ENCODE measurements at regions not wholly inside any gene's neighbourhood (a gene's known extent, or its start where the extent isn't known, plus 50 kb on each side); places are given as distances from the start of the nearest gene placed in this dataset.

DNA sequence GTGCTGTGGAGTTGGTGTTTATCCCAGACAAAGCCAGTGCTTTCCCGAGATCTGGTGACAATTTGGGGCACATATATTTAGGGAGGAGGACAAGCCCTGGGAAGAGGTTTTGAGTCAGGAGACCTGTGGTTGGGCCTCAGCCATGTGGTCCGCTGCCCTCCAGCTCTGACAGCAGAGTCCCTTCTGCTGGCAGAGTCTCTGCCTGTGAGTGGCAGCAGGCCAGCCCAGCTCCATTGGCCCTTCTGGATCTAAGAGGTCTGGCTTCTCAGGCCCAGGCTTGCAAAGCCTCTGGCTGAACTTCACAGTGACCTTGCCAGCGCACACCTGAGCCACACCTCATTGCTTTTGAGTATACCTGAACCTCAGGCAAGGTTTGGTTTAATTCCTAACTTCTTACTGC, 115.3 kb downstream of the BCL2L11 start:
- Histone ChIP-seq H4K5ac (ENCODE audit: low read length) (no peak overlapping the region), H3K56ac (ENCODE audit: low read length) (no peak overlapping the region), H3K4ac (ENCODE audit: low read depth, low read length) (no peak overlapping the region), H3K18ac (ENCODE audit: low read length) (no peak overlapping the region), H3K79me1 (ENCODE audit: low read length) (no peaks in the 10 kb centered on the region), H2BK120ac (ENCODE audit: low read depth, low read length) (no peak overlapping the region), H3K4me2 (ENCODE audit: low read length) (no peak overlapping the region), H3K36me3 (ENCODE audit: control insufficient read depth, insufficient read depth, low read length) (no peaks in the 10 kb centered on the region), H3K79me2 (ENCODE audit: control insufficient read depth, insufficient read depth, low read length) (no peaks in the 10 kb centered on the region), H2AK5ac (ENCODE audit: low read length) (no peak overlapping the region), H2BK5ac (ENCODE audit: low read length) (no peak overlapping the region), H3K9ac (ENCODE audit: low read length) (no peak overlapping the region), H3K27ac (ENCODE audit: low read depth, low read length) (no peak overlapping the region), H3K4me1 (ENCODE audit: control insufficient read depth, low read depth, low read length) (no peaks in the 10 kb centered on the region), H3K27me3 (ENCODE audit: insufficient read depth, low read length, poor library complexity) (no peaks in the 10 kb centered on the region), H3K23ac (ENCODE audit: low read length) (no peak overlapping the region), H4K8ac (ENCODE audit: low read depth, low read length) (no peak overlapping the region), H2BK15ac (replicated peaks; ENCODE audit: low read depth) (no peak overlapping the region), H3K4me3 (ENCODE audit: low read length) (no peak overlapping the region)
- DNase-seq, result no peak
- WGBS (ENCODE audit: extremely low coverage, insufficient coverage, low lambda C conversion rate), result no CpG with 5 or more reads among the region's 3 CpGs

DNA sequence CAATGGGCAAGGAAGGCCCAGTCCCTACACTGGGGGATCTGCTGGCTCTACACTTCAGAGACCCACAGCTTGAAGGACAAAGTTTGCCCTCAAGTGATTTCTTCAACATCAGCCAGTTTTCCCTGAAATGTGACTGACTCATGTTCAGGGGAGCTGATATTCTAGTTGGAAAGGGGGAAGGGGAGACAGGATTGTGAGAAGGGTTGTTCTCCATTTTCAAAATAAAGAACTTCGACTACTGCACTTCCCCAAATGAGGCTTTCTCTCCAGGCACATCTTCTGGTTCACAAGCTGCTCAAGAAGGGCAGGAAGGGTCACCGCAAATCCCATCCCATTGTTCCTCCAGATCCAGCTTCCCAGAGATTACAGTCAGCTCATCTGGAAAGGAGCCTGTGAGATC, 117.6 kb downstream of the BCL2L11 start:
- H3K4me3 ChIP-seq (ENCODE audit: low read length), result no peak overlapping the region
- H3K27ac ChIP-seq (ENCODE audit: low read depth, low read length), result no peak overlapping the region
- H3K56ac ChIP-seq (ENCODE audit: low read length), result no peak overlapping the region
- no peak overlapping the region for H2BK120ac ChIP-seq (ENCODE audit: low read depth, low read length)
- no peak overlapping the region for H3K4me2 ChIP-seq (ENCODE audit: low read length)
- H4K5ac ChIP-seq (ENCODE audit: low read length), result no peak overlapping the region
- no peak overlapping the region for H3K4ac ChIP-seq (ENCODE audit: low read depth, low read length)
- H3K36me3 ChIP-seq (ENCODE audit: control insufficient read depth, insufficient read depth, low read length), result no peaks in the 10 kb centered on the region
- no CpG with 5 or more reads among the region's 2 CpGs for WGBS (ENCODE audit: extremely low coverage, insufficient coverage, low lambda C conversion rate)
- no peak for DNase-seq
- H4K8ac ChIP-seq (ENCODE audit: low read depth, low read length), result no peak overlapping the region
- H3K23ac ChIP-seq (ENCODE audit: low read length), result no peak overlapping the region
- H3K79me2 ChIP-seq (ENCODE audit: control insufficient read depth, insufficient read depth, low read length), result no peaks in the 10 kb centered on the region
- H2BK15ac ChIP-seq (replicated peaks; ENCODE audit: low read depth), result no peak overlapping the region
- H3K27me3 ChIP-seq (ENCODE audit: insufficient read depth, low read length, poor library complexity), result no peaks in the 10 kb centered on the region
- no peaks in the 10 kb centered on the region for H3K4me1 ChIP-seq (ENCODE audit: control insufficient read depth, low read depth, low read length)
- H3K79me1 ChIP-seq (ENCODE audit: low read length), result no peaks in the 10 kb centered on the region
- H3K18ac ChIP-seq (ENCODE audit: low read length), result no peak overlapping the region
- no peak overlapping the region for H2AK5ac ChIP-seq (ENCODE audit: low read length)
- no peak overlapping the region for H2BK5ac ChIP-seq (ENCODE audit: low read length)
- no peak overlapping the region for H3K9ac ChIP-seq (ENCODE audit: low read length)

DNA sequence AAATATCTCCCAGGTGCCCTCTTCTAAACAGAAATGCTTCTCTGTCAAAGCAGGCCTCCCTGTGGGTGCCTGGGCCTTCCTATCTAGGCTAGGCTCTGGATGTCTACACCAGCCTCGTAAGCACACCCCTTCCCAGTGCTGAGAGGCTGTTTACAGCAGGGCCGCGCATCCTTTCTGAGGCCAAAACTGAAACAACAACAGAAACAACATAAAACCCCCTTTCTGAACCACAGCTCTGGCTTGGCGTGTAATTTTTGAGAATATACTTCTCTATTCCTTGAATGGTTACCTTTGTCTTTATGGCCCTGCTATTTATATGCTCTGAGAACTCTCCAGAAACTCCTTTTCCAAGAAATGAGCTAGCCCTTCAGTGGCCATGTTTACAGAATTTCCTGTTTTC, 118.4 kb downstream of the BCL2L11 start:
- DNase-seq, result no peak
- Histone ChIP-seq H3K79me2 (ENCODE audit: control insufficient read depth, insufficient read depth, low read length) (no peaks in the 10 kb centered on the region), H2BK120ac (ENCODE audit: low read depth, low read length) (no peak overlapping the region), H4K8ac (ENCODE audit: low read depth, low read length) (no peak overlapping the region), H3K4me2 (ENCODE audit: low read length) (no peak overlapping the region), H3K4me1 (ENCODE audit: control insufficient read depth, low read depth, low read length) (no peaks in the 10 kb centered on the region), H3K9ac (ENCODE audit: low read length) (no peak overlapping the region), H2AK5ac (ENCODE audit: low read length) (no peak overlapping the region), H4K5ac (ENCODE audit: low read length) (no peak overlapping the region), H3K18ac (ENCODE audit: low read length) (no peak overlapping the region), H2BK15ac (replicated peaks; ENCODE audit: low read depth) (no peak overlapping the region), H3K27me3 (ENCODE audit: insufficient read depth, low read length, poor library complexity) (no peaks in the 10 kb centered on the region), H2BK5ac (ENCODE audit: low read length) (no peak overlapping the region), H3K27ac (ENCODE audit: low read depth, low read length) (no peak overlapping the region), H3K79me1 (ENCODE audit: low read length) (no peaks in the 10 kb centered on the region), H3K4me3 (ENCODE audit: low read length) (no peak overlapping the region), H3K56ac (ENCODE audit: low read length) (no peak overlapping the region), H3K23ac (ENCODE audit: low read length) (no peak overlapping the region), H3K36me3 (ENCODE audit: control insufficient read depth, insufficient read depth, low read length) (no peaks in the 10 kb centered on the region), H3K4ac (ENCODE audit: low read depth, low read length) (no peak overlapping the region)
- no CpG with 5 or more reads among the region's 4 CpGs for WGBS (ENCODE audit: extremely low coverage, insufficient coverage, low lambda C conversion rate)

DNA sequence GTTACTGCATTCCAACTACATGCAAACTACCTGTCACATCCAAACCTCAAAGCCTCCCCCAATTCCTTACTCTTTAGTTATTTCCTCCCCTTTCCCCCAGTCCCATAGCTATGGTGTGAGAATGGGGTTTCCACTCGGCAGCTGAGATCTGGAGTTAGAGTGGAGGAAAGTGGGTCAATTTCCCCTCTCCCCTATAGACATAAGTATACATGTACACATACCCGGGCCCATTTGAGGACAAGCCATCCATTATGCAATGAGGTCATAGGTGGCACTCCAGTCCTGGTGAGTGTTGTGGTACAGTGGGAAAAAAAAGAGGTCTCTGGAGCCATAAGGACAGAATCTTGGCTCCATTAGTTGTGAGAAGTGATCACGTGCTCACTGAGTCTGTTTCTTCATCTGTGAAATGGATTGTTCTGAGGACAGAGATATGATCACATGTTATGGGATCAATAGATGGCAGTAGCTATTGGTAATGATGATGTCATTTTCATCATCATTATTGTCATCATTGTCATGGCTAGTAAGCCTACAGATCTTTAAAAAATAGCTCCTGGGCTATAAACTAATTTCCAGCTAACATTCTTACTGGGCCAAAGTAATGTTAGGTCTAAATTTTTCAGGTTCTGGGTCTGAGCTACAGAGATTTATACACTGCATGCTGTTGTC, 119.0 kb downstream of the BCL2L11 start:
- H2AK5ac ChIP-seq (ENCODE audit: low read length), result no peak overlapping the region
- H2BK5ac ChIP-seq (ENCODE audit: low read length), result no peak overlapping the region
- no peak overlapping the region for H4K5ac ChIP-seq (ENCODE audit: low read length)
- H3K36me3 ChIP-seq (ENCODE audit: control insufficient read depth, insufficient read depth, low read length), result no peaks in the 10 kb centered on the region
- no peak for DNase-seq
- H3K4ac ChIP-seq (ENCODE audit: low read depth, low read length), result no peak overlapping the region
- H2BK15ac ChIP-seq (replicated peaks; ENCODE audit: low read depth), result no peak overlapping the region
- H3K56ac ChIP-seq (ENCODE audit: low read length), result no peak overlapping the region
- no peaks in the 10 kb centered on the region for H3K79me2 ChIP-seq (ENCODE audit: control insufficient read depth, insufficient read depth, low read length)
- H3K4me3 ChIP-seq (ENCODE audit: low read length), result no peak overlapping the region
- H3K27ac ChIP-seq (ENCODE audit: low read depth, low read length), result no peak overlapping the region
- no peak overlapping the region for H4K8ac ChIP-seq (ENCODE audit: low read depth, low read length)
- H3K18ac ChIP-seq (ENCODE audit: low read length), result no peak overlapping the region
- no CpG with 5 or more reads among the region's 3 CpGs for WGBS (ENCODE audit: extremely low coverage, insufficient coverage, low lambda C conversion rate)
- no peaks in the 10 kb centered on the region for H3K79me1 ChIP-seq (ENCODE audit: low read length)
- H3K9ac ChIP-seq (ENCODE audit: low read length), result no peak overlapping the region
- H3K4me2 ChIP-seq (ENCODE audit: low read length), result no peak overlapping the region
- H3K4me1 ChIP-seq (ENCODE audit: control insufficient read depth, low read depth, low read length), result no peaks in the 10 kb centered on the region
- no peaks in the 10 kb centered on the region for H3K27me3 ChIP-seq (ENCODE audit: insufficient read depth, low read length, poor library complexity)
- H3K23ac ChIP-seq (ENCODE audit: low read length), result no peak overlapping the region
- H2BK120ac ChIP-seq (ENCODE audit: low read depth, low read length), result no peak overlapping the region

DNA sequence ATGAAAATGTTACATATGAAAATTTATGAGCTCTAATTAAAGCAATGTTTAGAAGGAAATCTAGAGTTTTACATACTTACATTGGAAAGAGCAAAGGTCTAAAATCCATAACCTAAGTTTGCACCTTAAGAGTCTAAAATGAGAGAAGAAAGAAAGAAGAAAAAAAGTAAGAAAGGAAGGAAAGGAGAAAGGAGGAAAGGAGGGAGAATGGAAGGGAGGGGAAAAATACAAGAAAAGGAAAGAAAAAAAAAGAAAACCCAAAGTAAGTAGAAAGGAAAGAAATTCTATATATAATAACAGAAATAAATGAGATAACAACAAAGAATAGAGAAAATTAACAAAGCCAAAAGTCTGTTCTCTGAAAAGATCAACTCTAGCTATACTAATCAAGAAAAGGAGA, 122.6 kb downstream of the BCL2L11 start:
- no peak overlapping the region for H3K4ac ChIP-seq (ENCODE audit: low read depth, low read length)
- no peak overlapping the region for H3K27ac ChIP-seq (ENCODE audit: low read depth, low read length)
- no peaks in the 10 kb centered on the region for H3K4me1 ChIP-seq (ENCODE audit: control insufficient read depth, low read depth, low read length)
- no peak for DNase-seq
- H3K27me3 ChIP-seq (ENCODE audit: insufficient read depth, low read length, poor library complexity), result no peaks in the 10 kb centered on the region
- no peak overlapping the region for H3K9ac ChIP-seq (ENCODE audit: low read length)
- H2BK5ac ChIP-seq (ENCODE audit: low read length), result no peak overlapping the region
- H2BK120ac ChIP-seq (ENCODE audit: low read depth, low read length), result no peak overlapping the region
- H3K56ac ChIP-seq (ENCODE audit: low read length), result no peak overlapping the region
- no peak overlapping the region for H3K4me2 ChIP-seq (ENCODE audit: low read length)
- H3K18ac ChIP-seq (ENCODE audit: low read length), result no peak overlapping the region
- H3K36me3 ChIP-seq (ENCODE audit: control insufficient read depth, insufficient read depth, low read length), result no peaks in the 10 kb centered on the region
- no peaks in the 10 kb centered on the region for H3K79me1 ChIP-seq (ENCODE audit: low read length)
- H4K5ac ChIP-seq (ENCODE audit: low read length), result no peak overlapping the region
- no peaks in the 10 kb centered on the region for H3K79me2 ChIP-seq (ENCODE audit: control insufficient read depth, insufficient read depth, low read length)
- H2AK5ac ChIP-seq (ENCODE audit: low read length), result no peak overlapping the region
- no peak overlapping the region for H2BK15ac ChIP-seq (replicated peaks; ENCODE audit: low read depth)
- no peak overlapping the region for H3K23ac ChIP-seq (ENCODE audit: low read length)
- no peak overlapping the region for H3K4me3 ChIP-seq (ENCODE audit: low read length)
- no peak overlapping the region for H4K8ac ChIP-seq (ENCODE audit: low read depth, low read length)

DNA sequence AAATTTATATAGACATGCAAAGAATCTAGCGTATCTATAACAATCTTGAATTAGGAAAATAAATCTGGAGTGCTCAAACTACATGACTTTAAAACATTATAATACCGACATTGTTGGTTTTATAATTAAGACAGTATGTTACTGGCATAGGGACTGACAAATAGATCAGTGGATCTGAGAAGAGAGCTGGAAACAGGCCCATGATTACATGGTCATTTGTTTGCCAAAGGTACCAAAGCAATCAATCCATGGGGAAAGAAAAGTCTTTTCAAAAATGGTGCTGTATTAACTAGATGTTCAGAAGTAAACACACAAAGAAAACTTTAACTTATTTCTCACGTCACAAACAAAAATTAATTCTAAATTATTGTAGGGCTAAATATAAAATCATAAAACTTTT, 124.2 kb downstream of the BCL2L11 start:
- H4K5ac ChIP-seq (ENCODE audit: low read length), result no peak overlapping the region
- H3K9ac ChIP-seq (ENCODE audit: low read length), result no peak overlapping the region
- H2BK120ac ChIP-seq (ENCODE audit: low read depth, low read length), result no peak overlapping the region
- no CpG with 5 or more reads among the region's 3 CpGs for WGBS (ENCODE audit: extremely low coverage, insufficient coverage, low lambda C conversion rate)
- H3K79me2 ChIP-seq (ENCODE audit: control insufficient read depth, insufficient read depth, low read length), result no peaks in the 10 kb centered on the region
- no peak overlapping the region for H3K56ac ChIP-seq (ENCODE audit: low read length)
- H2BK5ac ChIP-seq (ENCODE audit: low read length), result no peak overlapping the region
- DNase-seq, result no peak
- H3K36me3 ChIP-seq (ENCODE audit: control insufficient read depth, insufficient read depth, low read length), result no peaks in the 10 kb centered on the region
- no peak overlapping the region for H3K23ac ChIP-seq (ENCODE audit: low read length)
- H3K27ac ChIP-seq (ENCODE audit: low read depth, low read length), result no peak overlapping the region
- H3K79me1 ChIP-seq (ENCODE audit: low read length), result no peaks in the 10 kb centered on the region
- H3K4me3 ChIP-seq (ENCODE audit: low read length), result no peak overlapping the region
- no peak overlapping the region for H2AK5ac ChIP-seq (ENCODE audit: low read length)
- H2BK15ac ChIP-seq (replicated peaks; ENCODE audit: low read depth), result no peak overlapping the region
- H3K18ac ChIP-seq (ENCODE audit: low read length), result no peak overlapping the region
- H4K8ac ChIP-seq (ENCODE audit: low read depth, low read length), result no peak overlapping the region
- H3K27me3 ChIP-seq (ENCODE audit: insufficient read depth, low read length, poor library complexity), result no peaks in the 10 kb centered on the region
- H3K4ac ChIP-seq (ENCODE audit: low read depth, low read length), result no peak overlapping the region
- no peak overlapping the region for H3K4me2 ChIP-seq (ENCODE audit: low read length)
- H3K4me1 ChIP-seq (ENCODE audit: control insufficient read depth, low read depth, low read length), result no peaks in the 10 kb centered on the region
